Endodermal cell (in vitro differentiated cells): ENCODE measurements at regions not wholly inside any gene's neighbourhood (a gene's known extent, or its start where the extent isn't known, plus 50 kb on each side); places are given as distances from the start of the nearest gene placed in this dataset.

Experiments
- DNase-seq: peaks from one replicate; pipeline ENCODE4 v3.0.0-alpha.2; 2017
- H3K27ac ChIP-seq: 2 replicates; pipeline ENCODE4 v1.5.1; 2013; ENCODE audit warnings: mild to moderate bottlenecking, low read depth, low read length, moderate library complexity
- H3K27me3 ChIP-seq: 2 replicates; pipeline ENCODE4 v1.6.1; 2013; ENCODE audit warnings: mild to moderate bottlenecking, low read length, moderate library complexity; ENCODE audit not compliant: insufficient read depth, control insufficient read depth, poor library complexity, severe bottlenecking
- H3K36me3 ChIP-seq: 2 replicates; pipeline ENCODE4 v1.7.0; 2013; ENCODE audit warnings: mild to moderate bottlenecking, low read length, moderate library complexity; ENCODE audit not compliant: control insufficient read depth, insufficient read depth
- H3K4me1 ChIP-seq: one replicate; pipeline ENCODE4 v1.7.0; 2013; ENCODE audit warnings: low read length; ENCODE audit not compliant: control insufficient read depth, insufficient read depth
- H3K4me3 ChIP-seq: 2 replicates; pipeline ENCODE4 v1.5.1; 2013; ENCODE audit warnings: mild to moderate bottlenecking, low read length, moderate library complexity
- H3K9ac ChIP-seq: 2 replicates; pipeline ENCODE4 v1.6.1; 2013; ENCODE audit warnings: mild to moderate bottlenecking, low read length, moderate library complexity; ENCODE audit not compliant: poor library complexity, severe bottlenecking; ENCODE audit errors: extremely low read depth
- H3K9me3 ChIP-seq: 2 replicates; pipeline ENCODE4 v1.6.1; 2013; ENCODE audit warnings: mild to moderate bottlenecking, low read length, moderate library complexity; ENCODE audit not compliant: control insufficient read depth
- H3K27ac Mint-ChIP-seq: 2 replicates; pipeline ENCODE4 v1.8.0; 2020; ENCODE audit warnings: mixed read lengths
- H3K27me3 Mint-ChIP-seq: 2 replicates; pipeline ENCODE4 v1.8.0; 2021; ENCODE audit warnings: mild to moderate bottlenecking, mixed read lengths; ENCODE audit not compliant: insufficient read depth
- H3K36me3 Mint-ChIP-seq: 2 replicates; pipeline ENCODE4 v1.8.0; 2020; ENCODE audit warnings: low read depth, mixed read lengths
- H3K4me1 Mint-ChIP-seq: 2 replicates; pipeline ENCODE4 v1.8.0; 2020; ENCODE audit warnings: mixed read lengths
- H3K4me3 Mint-ChIP-seq: 2 replicates; pipeline ENCODE4 v1.8.0; 2020; ENCODE audit warnings: mild to moderate bottlenecking, moderate library complexity, mixed read lengths
- H3K9me3 Mint-ChIP-seq: 2 replicates; pipeline ENCODE4 v1.8.0; 2020; ENCODE audit warnings: mild to moderate bottlenecking, mixed read lengths
- CTCF ChIP-seq: fragments of 200-600 bp; sonication (generic); conservative IDR thresholded peaks from 2 replicates; pipeline ENCODE4 v1.5.0; 2021; ENCODE audit warnings: antibody characterized with exemption, mild to moderate bottlenecking
- WGBS, 2 experiments: methylation state at CpG; one replicate each; pipeline versions ENCODE4 v1.1.5 to v1.1.7; 2013; ENCODE audit warnings: missing lambda C conversion rate in 2 of 2, mixed read lengths in 1 of 2; ENCODE audit not compliant: insufficient coverage in 1 of 2, insufficient read length in 1 of 2; 5-methylcytosine and 5-hydroxymethylcytosine counted together

GRCh38 chr17:68660302-68660701 lies 59.1 kb upstream of the FAM20A start:
- Histone ChIP-seq H3K27ac (no peak overlapping the region), H3K4me1 (no peaks in the 10 kb centered on the region), H3K36me3 (no peaks in the 10 kb centered on the region), H3K27me3 (no peaks in the 10 kb centered on the region), H3K4me3 (no peak overlapping the region), H3K9me3 (peaks cover 16% of the 10 kb centered on the region), H3K9ac (no peak overlapping the region)
- 95 to 100% methylated on average over 1 to 3 of the region's 3 CpGs for WGBS, 2 experiments
- Mint-ChIP-seq H3K27me3 (no peaks in the 10 kb centered on the region), H3K4me1 (peaks cover 12% of the 10 kb centered on the region), H3K4me3 (no peak overlapping the region), H3K9me3 (peaks cover 11% of the 10 kb centered on the region), H3K27ac (no peak overlapping the region), H3K36me3 (peaks cover 1% of the 10 kb centered on the region)
- TF ChIP-seq CTCF: no peak
- DNase-seq: no peak

- H3K4me3 ChIP-seq: no peak overlapping the region
- Mint-ChIP-seq H3K9me3 (peaks cover 11% of the 10 kb centered on the region), H3K27ac (no peak overlapping the region), H3K4me3 (no peak overlapping the region), H3K36me3 (peaks cover 1% of the 10 kb centered on the region), H3K27me3 (no peaks in the 10 kb centered on the region), H3K4me1 (peaks cover 12% of the 10 kb centered on the region)
- 76 to 93% methylated on average over 4 to 6 of the region's 7 CpGs for WGBS, 2 experiments
- H3K9ac ChIP-seq: no peak overlapping the region
- no peaks in the 10 kb centered on the region for H3K4me1 ChIP-seq
- H3K36me3 ChIP-seq: no peaks in the 10 kb centered on the region
- no peaks in the 10 kb centered on the region for H3K27me3 ChIP-seq
- no peak for TF ChIP-seq CTCF
- no peak overlapping the region for H3K27ac ChIP-seq
- DNase-seq: no peak
- peaks cover 16% of the 10 kb centered on the region for H3K9me3 ChIP-seq
These were observed 58.0 kb upstream of the FAM20A start for GRCh38 chr17:68658999-68659780.

GRCh38 chr17:68657576-68657975 lies 56.4 kb upstream of the FAM20A start:
- peaks cover 8% of the 10 kb centered on the region for H3K9me3 ChIP-seq
- H3K27me3 Mint-ChIP-seq: no peaks in the 10 kb centered on the region
- H3K4me1 Mint-ChIP-seq: peaks cover 14% of the 10 kb centered on the region
- TF ChIP-seq CTCF: no peak
- H3K9me3 Mint-ChIP-seq: no peaks in the 10 kb centered on the region
- no peaks in the 10 kb centered on the region for H3K36me3 ChIP-seq
- no peak overlapping the region for H3K4me3 ChIP-seq
- no peaks in the 10 kb centered on the region for H3K27me3 ChIP-seq
- WGBS, 2 experiments: 100% methylated on average over 1 of the region's 2 CpGs; no CpG with 5 or more reads in 1 of the 2 experiments
- no peak overlapping the region for H3K27ac Mint-ChIP-seq
- H3K4me3 Mint-ChIP-seq: no peak overlapping the region
- H3K4me1 ChIP-seq: no peaks in the 10 kb centered on the region
- no peak overlapping the region for H3K9ac ChIP-seq
- H3K36me3 Mint-ChIP-seq: peaks cover 1% of the 10 kb centered on the region
- DNase-seq: no peak
- H3K27ac ChIP-seq: no peak overlapping the region
